Panc1 (cell line): ENCODE measurements at regions not wholly inside any gene's neighbourhood (a gene's known extent, or its start where the extent isn't known, plus 50 kb on each side); places are given as distances from the start of the nearest gene placed in this dataset.

Experiments
- CTCF ChIP-seq: fragments of 450-650 bp; IDR thresholded peaks from 2 replicates; pipeline ENCODE4 v1.5.1; 2017; ENCODE audit warnings: mild to moderate bottlenecking
- REST ChIP-seq, 2 experiments: IDR thresholded peaks; 2 replicates each; pipeline ENCODE4 v1.6.1; 2011 to 2012; ENCODE audit warnings: low read depth in 2 of 2, control low read depth in 1 of 2, low read length in 1 of 2, mild to moderate bottlenecking in 1 of 2, moderate library complexity in 1 of 2; ENCODE audit not compliant: insufficient read depth in 1 of 2

- TF ChIP-seq CTCF (no peak), REST (IDR thresholded peaks at IDR 0.05; ENCODE audit: insufficient read depth in 1 of 2, low read depth in 2 of 2, low read length in 1 of 2) (no peak)
Observed at GRCh38 chr4:43968011-43968410, 480.6 kb downstream of the KCTD8 start.
